Spleen (tissue), 7 donors: ENCODE measurements at regions not wholly inside any gene's neighbourhood (a gene's known extent, or its start where the extent isn't known, plus 50 kb on each side); places are given as distances from the start of the nearest gene placed in this dataset.

Experiments used
- CTCF ChIP-seq, 11 experiments: fragments of 200-600 bp in 7 of 11; fragments of 450-650 bp in 4 of 11; sonication (generic) in 4 of 11; IDR thresholded peaks in 8 of 11; conservative IDR thresholded peaks in 3 of 11; 1 replicate in 7 of 11; 2 replicates in 4 of 11; pipeline versions ENCODE4 v1.4.0 to v1.8.0; 2016 to 2021; ENCODE audit warnings: antibody characterized with exemption in 11 of 11, inconsistent platforms in 4 of 11, mild to moderate bottlenecking in 1 of 11
- POLR2AphosphoS5 ChIP-seq, 3 donors: sonication (generic); formaldehyde crosslinking; IDR thresholded peaks; one replicate each; pipeline ENCODE4 v1.5.1; 2017; ENCODE audit warnings: antibody characterized with exemption in 3 of 3
- donor health status: DM: no; HTN: no; CAD: no; lungs with moderate emphysema.
- donor health status: DM: no; HTN: no; CAD: no.
- donor health status: DM: no; HTN: no; CAD: no.

GRCh38 chr3:176190755-176191154 is 1006.5 kb downstream of the TBL1XR1 start:
- no peak for TF ChIP-seq CTCF (IDR thresholded peaks at IDR 0.05 in 8 of 11, conservative IDR thresholded peaks at IDR 0.05 in 3 of 11)
- TF ChIP-seq POLR2AphosphoS5 (IDR thresholded peaks at IDR 0.05): no peak
